Stimulated activated CD4-positive, alpha-beta T cell treated with anti-CD3 and anti-CD28 coated beads, TNF-alpha, amount 100 ng/mL, for 24 hours (primary cell): ENCODE measurements at regions not wholly inside any gene's neighbourhood (a gene's known extent, or its start where the extent isn't known, plus 50 kb on each side); places are given as distances from the start of the nearest gene placed in this dataset.

ENCODE experiments used
- DNase-seq, 3 experiments: peaks; one replicate each; pipeline ENCODE4 v3.0.0-alpha.2; 2020; ENCODE audit warnings: low read depth in 3 of 3

DNA sequence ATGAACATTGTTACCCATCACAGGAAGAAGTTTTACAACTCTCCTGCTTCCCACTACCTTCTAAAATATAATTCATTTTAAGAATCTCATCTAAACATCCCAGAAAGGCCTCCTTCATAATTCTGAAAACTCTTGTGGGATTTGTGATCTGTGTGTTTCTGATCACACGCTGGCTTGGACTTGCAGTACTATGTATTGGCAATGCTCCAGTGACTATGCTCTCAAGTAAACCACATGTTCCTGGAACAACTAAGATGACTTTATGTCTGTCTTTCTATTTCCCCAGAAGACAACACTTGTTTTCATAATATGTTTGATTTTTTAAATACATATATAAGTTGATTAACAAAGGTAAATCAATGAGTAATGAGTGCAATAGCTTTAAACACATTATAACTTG is 376.6 kb upstream of the NETO1 start:
- DNase-seq: no peak

DNA sequence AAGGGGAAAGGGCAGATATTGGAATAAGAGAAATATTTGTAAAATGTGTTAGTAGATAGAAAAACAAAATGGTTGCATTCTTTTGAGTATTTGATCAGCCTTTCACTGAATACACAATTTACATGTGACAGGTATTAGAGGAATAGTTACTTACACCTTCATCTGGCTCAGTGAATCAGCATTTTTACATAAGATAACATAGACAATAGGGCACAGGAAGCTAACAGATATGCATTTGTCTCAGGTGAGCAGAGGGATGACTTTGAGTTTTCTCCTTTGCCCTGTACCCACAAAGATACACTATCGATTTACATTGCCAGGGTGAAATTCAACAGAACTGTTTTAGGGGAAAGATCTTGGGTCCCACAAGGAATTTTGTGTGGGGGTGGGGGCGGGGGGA is 373.1 kb upstream of the NETO1 start:
- DNase-seq: no peak

DNA sequence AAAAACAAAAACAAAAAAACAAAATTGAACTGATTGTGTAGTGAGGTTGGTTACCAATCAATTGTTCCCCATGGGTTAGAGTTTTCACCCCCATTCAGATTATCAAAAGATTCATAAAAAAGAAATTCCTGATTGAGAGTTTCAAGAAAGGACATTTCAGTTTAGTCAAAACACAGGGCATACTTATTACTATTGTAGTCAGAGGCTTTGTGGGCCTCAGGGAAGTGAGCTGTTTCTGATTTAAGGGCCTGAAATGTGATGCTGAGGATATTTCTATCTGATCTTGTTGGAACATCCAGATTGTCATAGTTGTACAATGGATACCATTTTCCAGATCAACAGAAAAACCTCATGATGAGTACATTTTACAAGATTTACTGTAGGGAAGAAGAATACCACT is 368.1 kb upstream of the NETO1 start:
- DNase-seq: no peak

DNA sequence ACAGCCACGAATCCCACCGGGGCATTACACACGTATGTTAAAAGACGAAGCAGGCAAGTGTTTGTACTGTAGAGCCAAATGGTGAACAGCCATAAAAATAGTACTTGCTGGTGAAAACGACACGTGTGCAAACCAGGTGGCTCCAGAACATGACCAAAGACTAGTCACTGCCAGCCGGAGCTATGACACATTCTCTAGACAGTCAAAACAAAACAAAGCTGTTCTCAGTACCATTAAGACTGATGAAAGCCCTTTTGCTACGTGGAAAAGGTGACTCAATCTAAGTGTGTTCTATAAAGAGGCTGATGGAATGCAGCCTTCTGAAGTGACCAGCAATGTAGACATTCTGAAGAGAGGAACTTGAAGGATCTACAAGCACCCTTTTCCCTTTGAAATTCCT is 367.7 kb upstream of the NETO1 start:
- DNase-seq: no peak

DNA sequence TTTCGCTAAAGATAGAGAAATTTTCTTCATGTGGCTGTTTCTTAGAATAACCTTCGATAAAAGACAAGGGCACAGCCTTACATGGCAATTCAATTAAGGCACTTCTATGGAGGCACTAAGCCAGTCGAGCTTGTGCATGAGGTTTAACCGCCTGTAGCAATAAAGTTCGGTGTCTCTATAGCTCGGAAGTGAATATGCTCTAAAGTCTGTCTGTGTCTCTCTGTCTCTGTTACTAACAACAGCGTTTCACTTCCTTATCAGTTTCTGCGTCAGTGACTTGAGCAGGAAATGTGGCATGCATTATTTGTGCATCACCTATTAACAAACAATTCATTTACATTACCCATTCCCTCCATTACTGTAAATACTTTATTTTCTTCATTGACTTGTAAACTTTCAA is 365.1 kb upstream of the NETO1 start:
- no peak for DNase-seq

DNA sequence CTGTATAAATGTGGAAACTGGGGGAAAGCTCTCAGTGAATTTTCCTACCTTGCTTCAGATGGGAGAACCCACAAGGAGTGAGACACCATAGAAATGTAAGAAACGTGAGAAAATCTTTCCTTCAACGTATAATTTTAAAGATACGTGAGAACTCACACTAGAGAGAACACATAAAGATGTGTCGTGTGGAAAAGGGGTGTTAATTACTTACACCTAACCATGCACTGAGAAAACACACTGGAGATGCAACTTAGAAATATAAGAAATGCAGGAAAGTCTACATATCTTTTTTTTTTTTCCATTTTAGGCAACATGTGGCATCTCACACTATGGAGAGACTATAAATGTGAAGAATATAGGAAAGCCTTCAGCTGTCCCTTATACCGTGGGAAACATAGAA is 352.9 kb upstream of the NETO1 start:
- DNase-seq: no peak

DNA sequence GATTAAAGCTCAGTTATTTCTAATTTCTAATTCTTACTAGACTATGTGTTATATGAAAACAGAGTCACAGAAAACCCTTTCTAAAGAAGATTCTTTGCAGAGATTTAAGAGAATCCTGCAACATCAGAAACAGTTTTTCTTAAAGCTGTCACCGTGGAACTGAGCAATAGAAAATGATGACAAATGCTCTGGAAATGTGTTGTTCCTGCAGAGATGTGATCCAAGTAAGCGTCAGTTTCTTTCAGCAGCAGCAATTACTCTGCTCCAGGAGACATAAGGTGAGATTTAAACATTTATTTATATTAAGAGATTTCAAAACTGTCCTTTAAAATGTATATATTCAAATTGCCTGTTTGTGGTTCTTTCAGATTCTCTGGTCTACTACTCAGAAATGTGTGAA is 350.5 kb upstream of the NETO1 start:
- DNase-seq: no peak

DNA sequence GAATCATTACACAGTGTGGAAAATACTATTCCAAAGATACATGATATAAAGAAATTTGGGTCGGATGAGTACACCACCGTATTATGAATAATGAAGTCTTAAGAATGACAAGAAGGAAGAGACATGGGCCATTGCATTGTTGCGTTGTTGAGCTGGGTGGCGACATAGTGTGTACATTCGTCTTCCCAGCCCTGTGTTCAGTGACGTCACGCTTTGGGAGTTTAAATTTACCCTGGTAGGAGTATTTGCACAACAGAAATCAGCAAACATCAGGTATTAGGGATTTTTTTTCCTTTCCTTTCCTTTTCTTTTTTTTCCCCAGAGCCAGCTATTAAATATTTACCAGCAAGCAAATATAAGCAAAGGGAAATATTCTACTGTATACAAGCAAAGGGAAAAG is 347.2 kb upstream of the NETO1 start:
- DNase-seq: no peak

DNA sequence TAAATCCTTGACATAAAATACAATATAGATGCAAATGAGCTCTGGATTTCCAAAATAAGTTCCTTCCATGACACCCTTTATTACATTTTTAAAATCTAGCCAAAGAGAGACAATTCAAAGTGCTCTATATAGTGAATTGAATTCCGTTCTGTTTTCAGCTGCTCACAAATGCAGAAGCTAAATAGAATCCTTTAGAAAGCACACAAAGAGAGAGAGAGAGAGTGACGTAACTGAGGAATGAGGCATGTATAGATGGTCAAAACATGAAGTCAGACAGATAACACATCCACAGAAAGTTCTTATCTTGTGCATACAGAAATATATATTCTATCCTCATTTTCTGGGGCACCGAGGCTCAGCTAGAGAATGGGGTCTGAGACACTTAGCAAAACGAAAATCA is 344.7 kb upstream of the NETO1 start:
- no peak for DNase-seq

DNA sequence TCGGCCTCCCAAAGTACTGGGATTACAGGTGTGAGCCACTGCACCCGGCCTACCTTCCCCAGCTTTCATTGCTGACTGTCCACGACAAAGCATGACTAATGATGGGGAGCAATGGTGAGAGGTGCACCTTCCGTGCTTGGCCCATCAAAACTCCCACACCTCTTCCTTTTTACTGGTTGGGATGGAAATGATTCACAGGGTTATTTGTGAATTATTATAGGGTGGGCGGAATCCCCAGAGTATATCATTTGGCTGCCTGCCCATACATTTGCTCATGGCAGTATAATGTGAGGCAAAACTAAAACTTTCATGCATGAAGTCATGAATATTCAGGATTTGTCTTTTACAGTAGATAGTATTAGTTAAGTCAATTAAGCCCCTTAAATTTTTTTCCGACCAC is 334.2 kb upstream of the NETO1 start:
- DNase-seq: no peak

DNA sequence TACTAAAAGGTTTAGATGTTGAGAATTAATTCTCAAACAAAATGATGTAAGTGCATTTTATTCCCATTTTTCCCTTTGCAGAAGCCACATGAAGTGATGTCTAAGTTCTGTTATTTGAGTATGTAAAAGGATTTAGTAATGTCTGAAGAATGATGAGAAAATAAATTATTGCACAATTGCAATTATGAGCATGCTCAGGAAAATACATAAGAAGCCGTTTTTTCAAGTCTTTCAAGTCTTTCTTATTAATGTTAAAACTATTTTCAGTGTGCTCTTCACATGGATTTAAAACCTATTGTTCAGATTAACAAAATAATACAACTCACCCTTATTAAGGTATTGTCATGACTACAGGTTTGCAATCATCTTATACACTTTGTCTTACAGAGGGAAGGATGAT is 331.4 kb upstream of the NETO1 start:
- DNase-seq: no peak

DNA sequence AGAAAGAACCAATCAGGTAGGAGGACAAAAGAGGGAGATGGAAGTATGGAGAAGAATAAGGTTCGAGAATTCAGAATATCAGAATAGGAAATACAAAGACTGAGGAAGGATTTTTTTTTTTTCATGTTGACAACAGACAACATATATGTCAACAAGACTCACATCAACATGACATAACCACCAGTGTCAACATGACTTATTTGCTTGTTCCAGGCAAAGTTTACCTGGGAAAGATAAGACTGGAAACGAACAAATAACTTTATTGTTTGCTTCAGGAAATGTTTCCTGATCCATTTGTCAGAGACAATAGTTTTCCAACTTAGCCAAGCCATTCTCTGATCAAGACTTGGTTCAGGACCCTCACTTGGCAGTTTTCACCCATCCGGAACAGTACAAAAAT is 321.9 kb upstream of the NETO1 start:
- no peak for DNase-seq

DNA sequence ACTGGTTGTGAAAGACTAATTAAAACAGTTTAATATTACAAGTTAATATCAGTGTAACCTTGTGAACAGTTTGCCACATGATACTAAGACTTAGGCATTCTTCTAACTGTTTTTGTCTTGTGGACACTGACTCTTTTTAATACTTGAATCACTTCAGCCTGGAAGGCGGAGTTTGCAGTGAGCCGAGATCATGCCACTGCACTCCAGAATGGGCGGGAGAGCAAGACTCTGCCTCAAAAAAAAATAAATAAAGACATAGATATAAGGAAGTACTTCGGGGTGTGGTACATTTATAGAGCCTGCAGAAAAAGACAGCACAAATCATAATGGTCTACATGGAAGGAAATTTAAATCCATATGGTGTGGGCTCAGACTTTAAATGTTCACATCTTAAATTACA is 300.4 kb upstream of the NETO1 start:
- DNase-seq: no peak

DNA sequence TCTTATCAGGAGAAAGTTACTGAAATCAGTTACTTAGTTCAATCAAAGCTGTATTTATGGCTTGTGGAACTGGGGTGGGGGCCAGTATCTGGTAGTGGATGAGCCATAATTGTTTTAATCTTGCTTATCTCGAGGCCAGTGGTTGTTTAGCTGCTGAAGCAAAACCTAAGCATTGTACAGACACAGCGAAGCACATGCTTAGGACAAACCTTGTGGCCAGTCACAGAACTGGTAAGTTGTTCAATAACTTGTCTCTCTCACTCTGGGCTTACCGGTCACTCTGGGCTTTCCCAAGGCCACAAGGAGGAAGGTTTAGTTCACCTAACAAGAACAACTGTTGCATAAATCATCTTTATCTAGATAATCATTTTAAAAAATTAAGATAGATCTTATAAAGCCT is 296.6 kb upstream of the NETO1 start:
- DNase-seq: no peak

DNA sequence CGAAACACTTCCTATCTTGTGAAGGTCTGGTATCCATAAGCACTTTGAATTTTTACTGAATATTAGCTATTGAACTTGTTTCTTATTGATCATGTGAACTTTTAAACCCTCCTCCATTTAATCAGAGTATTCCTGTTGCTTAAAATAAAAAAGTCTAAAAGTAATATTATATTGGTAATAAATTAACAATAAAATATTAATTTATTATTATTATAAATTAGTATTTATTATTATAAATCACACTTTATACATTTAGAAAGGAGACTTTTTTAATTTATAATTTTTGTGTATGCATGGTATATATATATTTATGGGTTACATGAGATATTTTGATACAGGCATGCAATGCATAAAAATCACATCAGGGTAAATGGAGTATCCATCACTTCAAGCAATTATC is 295.4 kb upstream of the NETO1 start:
- no peak for DNase-seq

DNA sequence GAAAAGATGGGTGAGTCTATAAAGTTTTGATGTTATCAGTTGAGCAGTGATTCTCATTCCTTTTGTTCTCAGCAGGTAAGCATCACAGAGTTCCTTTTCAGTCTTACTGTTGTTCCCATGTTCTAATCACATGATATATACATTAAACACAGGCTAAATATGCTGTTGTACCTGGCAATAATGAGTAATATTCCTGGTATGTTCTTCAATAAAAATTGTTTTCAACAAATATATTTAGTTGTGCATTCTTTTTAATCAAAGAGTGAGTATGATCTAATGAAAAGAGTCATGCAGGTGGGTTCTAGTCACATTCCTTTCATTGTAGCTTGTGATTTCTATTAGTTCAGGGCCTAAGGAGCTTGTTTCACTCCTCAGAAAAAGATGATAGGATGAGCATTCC is 288.3 kb upstream of the NETO1 start:
- DNase-seq: no peak

DNA sequence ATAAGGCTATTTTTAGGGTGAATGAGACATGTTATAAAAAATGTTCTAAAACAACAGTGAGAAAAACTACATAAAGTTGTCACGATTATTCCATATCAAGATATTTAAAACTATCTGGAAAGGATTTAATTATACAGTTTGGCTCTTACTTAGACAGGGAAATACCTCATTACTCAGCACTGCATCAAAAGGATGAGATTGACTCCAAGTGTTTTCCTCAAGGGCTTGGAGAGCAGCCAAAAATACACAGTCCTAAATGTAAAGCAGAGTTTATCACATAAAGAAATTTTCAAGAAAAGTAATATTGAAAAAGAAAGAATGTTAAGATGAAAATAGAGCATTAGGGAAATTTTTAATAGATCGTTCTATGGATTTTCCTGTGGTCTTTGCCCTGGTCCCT is 285.5 kb upstream of the NETO1 start:
- no peak for DNase-seq

DNA sequence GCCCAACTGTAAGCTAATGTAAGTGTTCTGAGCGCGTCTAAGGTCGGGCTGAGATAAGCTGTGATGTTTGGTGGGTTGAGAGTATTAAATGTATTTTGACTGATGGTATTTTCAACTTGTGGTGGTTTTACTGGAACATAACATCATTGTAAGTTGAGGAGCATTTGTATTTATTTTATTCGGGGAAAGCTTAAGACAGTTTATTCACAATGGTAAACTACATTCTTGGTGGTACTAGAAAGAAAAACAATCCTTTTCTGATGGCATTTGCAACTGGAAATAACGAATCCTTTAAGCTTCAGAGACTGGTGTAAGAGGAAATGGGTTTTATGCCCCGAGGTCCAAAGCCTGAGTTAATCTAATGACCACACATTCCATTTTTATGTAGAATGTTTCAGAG is 283.3 kb upstream of the NETO1 start:
- no peak for DNase-seq

DNA sequence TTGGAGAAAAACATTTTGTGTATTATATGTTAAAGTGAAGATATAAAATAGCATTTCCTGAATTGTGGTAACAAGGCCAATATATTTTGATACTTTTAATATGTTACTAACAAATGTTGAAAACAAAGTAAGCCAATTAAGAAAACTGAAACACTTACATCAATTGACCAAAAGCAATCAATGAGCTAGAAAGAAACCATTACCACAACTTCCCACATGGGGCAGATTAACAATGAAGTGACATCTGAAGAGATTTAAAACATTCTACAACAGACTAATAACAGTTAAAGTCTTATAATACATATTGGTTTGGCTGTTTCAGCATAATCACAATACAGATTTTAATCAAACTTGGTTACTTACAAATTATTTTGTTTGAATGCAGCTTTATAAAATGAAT is 282.4 kb upstream of the NETO1 start:
- DNase-seq: no peak

DNA sequence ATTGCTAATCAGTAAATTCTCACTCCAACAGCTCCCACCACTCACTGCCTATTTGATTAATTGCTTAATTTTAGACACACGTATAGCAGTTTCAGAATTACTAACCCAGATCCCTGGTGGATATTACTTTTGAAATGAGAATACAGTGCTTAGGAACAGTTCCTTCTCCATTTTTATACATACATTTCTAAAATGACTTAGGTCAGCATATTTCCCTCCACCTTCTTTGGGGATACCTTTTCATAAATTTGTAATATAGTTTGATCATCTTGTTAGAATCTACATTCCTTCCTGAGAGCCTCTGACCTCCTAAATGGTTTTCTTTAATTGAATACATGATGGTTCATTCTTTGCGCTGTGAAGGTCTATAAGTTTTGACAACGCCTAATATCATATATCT is 279.8 kb upstream of the NETO1 start:
- DNase-seq: no peak

DNA sequence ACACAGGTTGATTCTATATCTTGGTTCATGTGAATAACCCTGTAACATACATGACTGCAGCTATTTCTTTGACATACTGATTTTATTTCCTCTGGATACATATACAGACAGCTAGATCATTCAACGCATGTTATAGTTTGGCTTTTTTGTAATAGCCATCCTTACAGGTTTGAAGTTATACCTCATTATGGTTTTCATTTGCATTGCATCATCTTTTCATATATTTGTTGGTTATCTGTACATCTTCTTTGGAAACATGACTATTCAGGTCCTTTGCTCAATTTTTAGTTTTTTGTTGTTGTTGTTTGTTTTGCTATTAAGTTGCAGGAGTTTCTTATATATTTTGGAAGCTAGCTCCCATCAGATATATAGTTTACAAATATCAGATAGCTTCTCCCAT is 276.2 kb upstream of the NETO1 start:
- no peak for DNase-seq

DNA sequence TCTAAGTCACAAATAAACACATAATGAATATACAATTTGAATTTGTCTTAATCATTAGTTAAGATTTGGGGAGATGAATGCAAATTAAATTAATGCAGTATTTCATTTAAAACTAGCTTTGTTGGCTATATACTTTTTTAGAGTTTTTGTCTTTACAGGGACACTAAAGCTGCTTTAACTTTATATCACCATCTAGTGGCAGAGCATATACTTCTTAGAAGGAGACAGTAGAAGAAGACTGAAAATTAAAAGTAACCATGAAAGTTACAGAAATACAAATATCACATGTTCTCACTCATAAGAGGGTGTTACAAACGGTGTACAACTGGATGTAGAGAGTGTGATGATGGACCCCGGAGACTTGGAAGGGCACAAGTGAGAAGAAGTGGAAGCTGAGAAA is 268.3 kb upstream of the NETO1 start:
- no peak for DNase-seq

DNA sequence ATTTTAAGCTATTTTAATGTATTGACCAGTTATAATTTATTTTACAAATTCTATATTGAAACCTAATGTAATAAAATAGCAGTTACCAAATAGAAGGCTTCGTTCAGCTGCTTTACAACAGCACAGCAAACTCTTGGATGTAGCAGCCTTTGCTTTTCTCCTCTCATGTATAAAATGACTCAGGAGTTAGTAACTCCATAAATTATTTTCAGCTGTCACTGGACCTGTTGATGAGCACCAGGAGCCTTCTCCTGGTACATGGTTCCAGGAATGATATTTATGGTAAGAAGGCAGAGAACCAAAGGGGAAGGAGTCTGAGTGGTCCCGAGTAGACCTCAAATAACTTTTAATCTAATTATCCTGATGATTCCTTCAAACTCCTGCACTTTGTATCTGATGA is 256.4 kb upstream of the NETO1 start:
- no peak for DNase-seq

DNA sequence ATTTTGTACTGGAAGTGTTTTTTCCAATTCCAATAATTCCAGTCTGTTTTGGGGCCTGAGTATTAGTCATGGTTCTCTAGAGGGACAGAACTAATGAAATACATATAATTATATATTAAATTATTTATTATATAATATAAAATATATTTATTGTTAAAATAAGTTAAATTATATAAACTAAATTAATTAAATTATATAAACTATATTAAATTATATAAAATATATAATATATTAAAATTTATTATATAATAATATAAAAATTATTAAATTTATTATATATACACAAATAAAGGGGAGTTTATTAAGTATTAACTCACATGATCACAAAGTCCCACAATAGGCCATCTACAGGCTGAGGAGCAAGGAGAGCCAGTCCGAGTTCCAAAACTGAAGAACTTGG is 253.4 kb upstream of the NETO1 start:
- no peak for DNase-seq

DNA sequence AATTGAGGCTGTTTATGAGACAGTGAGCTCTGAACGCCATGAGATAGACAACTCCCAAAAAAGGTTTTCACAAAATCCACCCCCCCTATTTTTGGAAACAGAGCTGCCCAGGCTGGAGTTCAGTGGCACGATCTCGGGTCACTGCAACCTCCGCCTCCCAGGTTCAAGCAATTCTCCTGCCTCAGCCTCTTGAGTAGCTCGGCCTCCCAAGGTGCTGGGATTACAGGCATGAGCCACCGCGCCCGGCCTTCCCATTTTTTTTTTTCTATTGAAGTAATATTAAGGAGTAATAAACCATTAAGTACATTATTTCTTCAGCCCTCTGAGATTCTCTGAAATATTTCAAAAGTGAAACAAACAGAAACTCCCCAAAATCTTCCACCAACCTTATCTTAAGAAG is 252.8 kb upstream of the NETO1 start:
- no peak for DNase-seq
